ENCODE measurements at regions not wholly inside any gene's neighbourhood (a gene's known extent, or its start where the extent isn't known, plus 50 kb on each side); places are given as distances from the start of the nearest gene placed in this dataset.

DNA sequence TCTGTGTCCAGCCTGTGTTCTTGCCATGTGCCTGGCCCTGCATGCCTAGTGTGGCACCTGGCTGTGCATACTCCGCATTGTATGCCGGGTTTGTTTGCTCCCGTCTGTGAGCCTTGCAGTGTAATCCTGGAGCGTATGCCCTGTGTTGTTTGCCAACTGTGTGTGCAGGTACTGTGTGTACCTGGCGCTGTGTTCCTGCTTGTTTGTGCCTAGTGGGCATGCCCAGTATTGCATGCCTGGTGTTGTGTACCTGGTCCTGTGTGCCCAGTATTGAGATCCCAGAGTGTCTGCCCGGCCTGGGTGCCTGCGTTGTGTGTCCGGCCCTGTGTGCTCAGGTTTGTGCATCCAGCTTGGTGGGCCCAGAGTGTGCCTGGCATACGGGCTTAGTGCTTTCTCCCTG, 54.5 kb upstream of the CHRNA7 start:
- no peak for DNase-seq (ENCODE audit: low spot score)

- DNase-seq (ENCODE audit: low spot score) = no peak
These were observed 53.2 kb upstream of the CHRNA7 start for GRCh38 chr15:31977138-31977537.

- peak; percentile 46 for DNase-seq (ENCODE audit: low spot score)
These were observed 52.3 kb upstream of the CHRNA7 start for GRCh38 chr15:31977812-31978661.

All from A172 (cell line).